Right lobe of liver (tissue), 4 donors: ENCODE measurements at regions not wholly inside any gene's neighbourhood (a gene's known extent, or its start where the extent isn't known, plus 50 kb on each side); places are given as distances from the start of the nearest gene placed in this dataset.

Experiments used
- POLR2A ChIP-seq: fragments of 450-650 bp; IDR thresholded peaks from one replicate; pipeline ENCODE4 v1.6.1; 2017; ENCODE audit warnings: antibody characterized with exemption, mild to moderate bottlenecking
- TF ChIP-seq, protein P1 (sequence below), 4 donors: fragments of 200-600 bp in 3 of 4; fragments of 450-650 bp in 1 of 4; IDR thresholded peaks; one replicate each; pipeline versions ENCODE4 v1.5.1 to v1.8.0; 2016 to 2022; ENCODE audit warnings: antibody characterized with exemption in 4 of 4, mild to moderate bottlenecking in 2 of 4
- donor health status: DM: no; HTN: no; CAD: no.
- donor health status: DM: no; HTN: no; CAD: no.
- donor health status: DM: no; HTN: yes; CAD: no.

DNA sequence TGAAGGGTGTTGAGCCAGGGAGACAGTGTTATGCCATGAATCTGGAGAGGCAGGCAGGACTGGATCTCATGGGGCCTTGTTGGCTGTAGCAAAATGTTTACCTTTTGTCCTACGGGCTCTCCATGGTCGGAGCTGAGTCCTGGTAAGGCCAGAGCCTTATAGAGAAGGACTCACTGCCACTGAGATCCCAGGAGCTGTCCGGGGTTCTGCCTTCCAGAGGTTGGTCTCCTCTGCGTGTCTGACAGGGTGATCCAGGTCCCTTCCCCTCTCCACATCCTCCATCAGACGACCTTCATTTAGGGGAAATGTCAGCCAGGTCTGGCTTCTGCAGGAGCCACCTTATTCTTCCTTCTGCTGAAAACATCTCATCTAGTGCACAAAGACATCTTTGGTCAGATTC is 285.2 kb upstream of the N4BP1 start:
- TF ChIP-seq, protein P1, sequence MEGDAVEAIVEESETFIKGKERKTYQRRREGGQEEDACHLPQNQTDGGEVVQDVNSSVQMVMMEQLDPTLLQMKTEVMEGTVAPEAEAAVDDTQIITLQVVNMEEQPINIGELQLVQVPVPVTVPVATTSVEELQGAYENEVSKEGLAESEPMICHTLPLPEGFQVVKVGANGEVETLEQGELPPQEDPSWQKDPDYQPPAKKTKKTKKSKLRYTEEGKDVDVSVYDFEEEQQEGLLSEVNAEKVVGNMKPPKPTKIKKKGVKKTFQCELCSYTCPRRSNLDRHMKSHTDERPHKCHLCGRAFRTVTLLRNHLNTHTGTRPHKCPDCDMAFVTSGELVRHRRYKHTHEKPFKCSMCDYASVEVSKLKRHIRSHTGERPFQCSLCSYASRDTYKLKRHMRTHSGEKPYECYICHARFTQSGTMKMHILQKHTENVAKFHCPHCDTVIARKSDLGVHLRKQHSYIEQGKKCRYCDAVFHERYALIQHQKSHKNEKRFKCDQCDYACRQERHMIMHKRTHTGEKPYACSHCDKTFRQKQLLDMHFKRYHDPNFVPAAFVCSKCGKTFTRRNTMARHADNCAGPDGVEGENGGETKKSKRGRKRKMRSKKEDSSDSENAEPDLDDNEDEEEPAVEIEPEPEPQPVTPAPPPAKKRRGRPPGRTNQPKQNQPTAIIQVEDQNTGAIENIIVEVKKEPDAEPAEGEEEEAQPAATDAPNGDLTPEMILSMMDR (IDR thresholded peaks at IDR 0.05) = no peak
- no peak for TF ChIP-seq POLR2A
